Stimulated activated CD8-positive, alpha-beta memory T cell treated with anti-CD3 and anti-CD28 coated beads, Interleukin-7, amount 100 ng/mL, for 1 hour (primary cell): ENCODE measurements at regions not wholly inside any gene's neighbourhood (a gene's known extent, or its start where the extent isn't known, plus 50 kb on each side); places are given as distances from the start of the nearest gene placed in this dataset.
"Not testable (repeated sequence)": the region's sequence is repeated elsewhere in the genome, so short reads cannot be mapped to it uniquely, and the experiment has no call there.

Experiments used
- DNase-seq, 2 donors: peaks; one replicate each; pipeline ENCODE4 v3.0.0-alpha.2; 2020; ENCODE audit warnings: low read depth in 2 of 2

DNA sequence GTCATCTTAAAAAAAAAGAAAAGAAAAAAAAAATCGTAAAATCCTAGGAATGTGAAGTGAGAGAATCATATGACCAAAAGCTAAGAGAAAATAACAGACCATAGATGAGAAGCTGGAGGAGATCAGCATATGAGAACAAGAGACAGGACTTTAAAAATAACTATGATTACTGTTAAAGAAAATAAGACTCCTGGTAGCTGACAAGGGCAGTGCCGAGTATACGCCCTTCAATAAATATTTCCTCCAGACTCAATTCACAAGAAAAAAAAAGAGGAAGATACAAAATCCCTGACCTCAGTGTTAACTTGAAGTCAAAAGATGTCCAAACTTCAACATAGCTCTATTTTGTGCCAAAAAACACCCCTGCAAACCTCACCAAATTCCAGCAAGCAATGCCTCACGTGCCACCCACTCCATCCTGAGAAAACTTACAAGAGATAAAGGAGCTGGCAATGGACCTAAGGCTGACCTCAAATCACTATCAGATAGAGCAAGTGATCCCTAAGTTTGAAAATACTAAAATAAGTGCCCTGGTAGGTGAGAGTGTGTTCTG is 817.2 kb downstream of the SOCS6 start:
- no peak for DNase-seq

DNA sequence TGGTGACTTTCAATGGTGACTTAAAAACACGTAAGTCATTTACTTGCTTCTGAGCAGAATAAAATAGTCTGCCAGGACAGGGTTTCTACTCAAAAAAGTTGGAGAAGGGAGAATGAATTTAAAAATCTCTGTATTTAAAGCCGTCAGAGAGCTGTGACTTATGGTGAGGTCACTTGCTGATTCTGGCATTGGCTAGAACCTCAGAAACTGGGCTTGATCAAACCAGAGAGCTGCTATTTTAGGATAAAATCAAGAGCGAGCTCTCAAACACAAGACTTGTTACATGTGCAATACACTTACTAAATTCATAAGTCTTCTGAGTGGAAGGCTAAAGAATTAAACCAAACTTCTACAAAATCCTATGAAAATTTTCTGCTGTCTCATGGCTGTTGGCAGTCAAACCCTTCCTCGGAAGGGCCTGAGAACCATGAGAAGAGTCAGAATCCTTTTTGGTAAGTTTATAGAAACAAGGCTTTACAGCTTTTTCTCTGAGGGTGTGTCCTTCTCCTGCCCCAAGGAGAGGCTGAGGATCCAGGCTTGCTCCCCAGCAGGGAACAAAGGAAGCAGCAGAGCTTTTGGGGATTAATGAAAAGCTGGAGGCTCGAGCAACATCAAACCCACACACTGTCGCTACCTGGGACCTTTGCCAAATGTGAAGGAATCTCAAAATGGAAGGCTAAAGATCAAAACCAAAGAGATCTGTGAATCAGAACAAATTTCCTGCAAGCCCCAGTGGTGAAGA is 816.4 kb downstream of the SOCS6 start:
- DNase-seq = no peak

DNA sequence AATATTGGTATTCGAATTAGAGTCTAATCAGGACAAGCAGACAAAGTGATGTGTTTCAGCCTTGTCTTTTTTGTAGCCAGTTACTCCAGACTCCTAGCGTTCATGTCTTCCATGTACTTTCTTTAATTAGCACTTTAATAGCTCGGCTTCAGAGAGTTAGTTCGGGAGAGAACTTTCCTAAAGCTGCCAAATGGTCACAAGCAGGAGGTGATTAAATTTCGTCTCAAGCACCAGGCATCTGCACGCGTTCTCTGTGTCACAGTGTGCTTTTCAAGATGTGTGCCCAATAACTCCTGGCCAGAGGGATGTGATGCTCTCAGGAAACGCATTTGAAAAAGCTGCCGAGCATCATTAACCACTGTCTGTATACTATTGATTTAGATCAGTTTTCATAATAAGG is 790.8 kb downstream of the SOCS6 start:
- DNase-seq = no peak

DNA sequence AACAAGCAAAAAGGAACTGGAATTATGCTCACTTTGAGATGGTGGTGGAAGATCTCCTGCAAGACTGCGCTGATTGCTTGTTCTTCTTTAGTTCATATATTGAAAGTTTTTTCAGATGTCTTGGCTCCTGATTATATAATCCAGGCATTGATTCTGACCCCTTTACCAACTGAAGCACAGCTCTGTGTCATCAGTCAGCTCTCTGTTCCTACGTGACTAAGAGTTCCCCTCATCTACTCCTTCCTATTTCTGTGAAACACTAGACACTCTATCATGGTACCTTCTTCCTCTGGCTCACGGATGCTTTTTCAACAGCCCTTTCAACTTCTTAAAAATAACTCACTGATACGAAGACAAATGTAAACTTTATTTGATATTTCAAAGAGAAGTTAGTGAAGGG is 788.6 kb downstream of the SOCS6 start:
- DNase-seq = no peak

DNA sequence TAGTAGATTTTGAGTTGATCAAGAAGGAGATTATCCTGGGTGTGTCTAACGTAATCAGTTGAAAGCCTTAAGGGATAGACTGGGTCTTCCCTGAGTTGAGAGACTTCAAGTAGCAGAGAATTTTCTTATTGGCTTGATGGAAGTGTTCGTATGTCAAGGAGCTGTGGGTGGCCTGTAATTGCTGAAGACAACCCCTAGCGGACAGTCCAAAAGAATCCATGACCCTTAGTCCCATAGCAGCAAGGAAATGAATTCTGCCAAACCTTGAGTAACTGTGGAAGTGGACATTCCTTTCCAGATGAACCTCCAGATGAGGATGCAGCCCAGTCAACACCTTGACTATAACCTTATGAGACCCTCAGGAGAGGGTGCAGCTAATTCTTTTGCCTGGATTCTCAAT is 786.3 kb downstream of the SOCS6 start:
- DNase-seq = no peak

DNA sequence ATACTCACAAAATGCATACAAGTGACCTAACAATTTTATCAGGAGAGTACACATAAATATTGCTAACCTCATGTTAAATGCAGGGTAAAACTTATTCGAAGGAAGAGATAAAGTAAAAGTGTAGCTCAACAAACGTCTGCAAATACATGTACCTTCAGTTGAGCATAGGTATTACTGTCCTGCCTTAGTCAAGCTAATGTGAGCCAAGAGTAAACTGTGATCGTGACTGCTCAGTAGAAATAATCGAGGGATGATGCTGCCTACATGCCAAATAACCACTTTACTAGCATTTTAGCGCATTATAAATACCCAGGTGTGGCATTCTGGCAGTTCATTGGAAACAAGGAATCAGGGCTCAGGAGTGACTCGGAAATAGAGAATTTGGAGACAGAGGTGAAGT is 779.5 kb downstream of the SOCS6 start:
- no peak for DNase-seq

DNA sequence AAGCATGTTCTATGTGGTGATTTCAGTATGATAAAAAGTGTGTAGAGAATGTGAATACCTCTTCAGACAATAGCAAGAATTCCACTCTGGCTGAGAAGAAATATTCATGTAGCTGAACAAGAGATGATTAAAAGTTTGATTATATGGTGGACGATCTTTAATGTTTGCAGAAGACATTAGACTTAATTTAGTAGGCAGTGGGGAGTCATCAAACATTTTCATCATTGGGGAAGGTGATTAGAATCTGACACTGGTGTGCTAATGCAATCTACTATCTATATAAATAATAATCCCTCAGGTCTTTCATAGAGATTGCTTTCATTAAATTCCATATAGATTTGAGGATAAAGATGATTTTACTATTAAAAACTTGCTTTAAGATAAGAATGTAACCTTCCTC is 761.0 kb downstream of the SOCS6 start:
- DNase-seq = no peak

DNA sequence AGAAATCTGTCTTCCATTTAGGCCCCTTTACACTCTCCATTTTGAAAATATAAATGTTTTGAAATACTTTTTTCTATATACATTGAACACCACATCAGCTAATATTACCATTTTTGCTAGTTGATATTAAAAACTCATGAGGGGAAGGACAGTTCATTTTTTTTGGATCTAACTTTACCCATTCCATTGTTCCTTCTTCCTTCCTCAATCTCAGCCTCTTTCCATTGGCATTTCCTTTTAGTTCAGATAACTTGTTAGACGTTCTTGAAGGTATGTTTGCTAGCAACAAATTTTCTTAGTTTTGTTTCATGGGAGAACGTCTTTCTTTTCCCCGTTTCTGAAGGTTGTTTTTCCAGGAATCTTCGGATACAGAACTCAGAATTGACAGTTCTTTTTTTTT is 759.0 kb downstream of the SOCS6 start:
- DNase-seq = no peak

DNA sequence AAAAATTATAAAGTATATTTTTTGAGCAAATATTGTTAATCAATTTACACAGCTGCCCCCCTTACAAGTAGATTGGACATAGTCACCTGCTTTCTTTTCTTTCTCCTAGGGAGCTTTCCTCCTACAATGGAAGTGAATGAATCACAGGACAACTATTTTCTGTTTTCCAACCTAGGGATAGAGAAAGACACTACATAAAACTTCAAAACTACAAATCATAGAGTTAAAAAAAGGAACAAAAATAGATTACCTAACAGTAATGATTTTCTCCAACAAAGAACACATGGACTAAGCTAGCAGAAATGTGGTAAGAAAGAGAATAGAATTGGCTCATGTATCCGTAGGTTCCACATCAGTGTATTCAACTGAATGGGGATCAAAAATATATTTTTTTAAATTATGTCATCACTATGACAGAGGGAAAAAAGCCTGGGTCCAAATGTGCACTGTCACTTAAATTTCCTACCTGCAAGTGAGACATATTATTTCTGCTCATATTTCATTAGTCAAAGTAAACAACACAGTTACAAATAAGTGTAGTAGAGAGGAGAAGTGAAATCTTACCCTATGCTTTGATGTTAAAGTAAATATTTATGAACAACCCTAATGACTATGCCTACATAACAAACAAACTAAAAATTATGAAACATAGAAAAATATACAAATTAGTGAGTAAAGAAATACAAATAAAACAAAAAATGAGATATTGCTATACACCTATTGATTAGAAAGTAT is 756.7 kb downstream of the SOCS6 start:
- DNase-seq = no peak

DNA sequence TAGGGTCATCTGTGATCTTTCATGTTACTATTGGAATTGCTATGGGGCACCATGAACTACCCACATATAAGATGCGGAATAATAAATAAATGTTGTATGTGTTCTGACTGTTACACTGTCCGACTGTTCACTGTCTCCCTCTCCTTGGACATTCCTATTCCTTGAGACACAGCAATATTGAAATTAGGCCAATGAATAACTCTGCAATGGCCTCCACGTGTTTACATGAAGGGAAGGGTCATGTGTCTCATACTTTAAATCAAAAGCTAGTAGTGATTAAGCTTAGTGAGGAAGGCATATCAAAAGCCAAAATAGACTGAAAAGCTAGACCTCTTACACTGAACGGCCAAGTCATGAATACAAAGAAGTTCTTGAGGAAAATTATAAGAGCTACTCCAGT is 751.3 kb downstream of the SOCS6 start:
- DNase-seq = no peak

DNA sequence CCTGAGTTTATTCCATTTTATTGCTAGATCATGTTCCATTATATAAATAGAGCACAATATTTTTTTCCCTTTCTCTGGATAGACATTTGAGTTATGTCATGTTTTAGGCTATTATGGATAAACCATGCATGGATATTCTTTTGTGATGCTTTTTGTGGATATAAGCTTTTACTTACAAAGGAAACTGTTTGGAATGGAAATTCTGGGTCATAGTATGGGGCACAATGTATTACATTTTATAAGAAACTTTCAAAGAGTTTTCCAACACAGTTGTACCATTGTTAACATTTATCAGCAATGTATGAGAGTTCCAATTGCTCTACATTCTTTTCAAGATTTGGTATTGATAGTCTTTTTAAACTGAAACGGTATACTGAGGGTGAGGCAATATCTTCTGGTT is 749.4 kb downstream of the SOCS6 start:
- no peak for DNase-seq

DNA sequence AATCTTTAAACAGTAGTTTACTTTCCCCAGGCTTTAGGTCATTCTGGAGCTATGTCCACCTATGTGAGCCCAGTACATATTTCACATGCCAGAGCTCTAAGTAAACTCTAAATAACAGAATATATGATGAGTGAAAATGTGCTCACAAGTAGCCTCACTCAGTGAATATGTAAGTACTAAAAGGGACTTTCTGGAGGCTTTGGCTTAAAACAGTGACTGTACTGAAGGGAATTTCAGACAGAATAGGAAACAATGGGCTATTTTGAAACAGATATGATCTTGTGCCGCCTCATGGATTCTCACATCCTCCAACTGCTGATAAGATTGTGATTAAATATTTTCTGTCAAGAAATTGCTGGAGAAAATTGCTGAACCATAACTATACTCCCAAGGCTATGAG is 747.9 kb downstream of the SOCS6 start:
- DNase-seq = no peak

DNA sequence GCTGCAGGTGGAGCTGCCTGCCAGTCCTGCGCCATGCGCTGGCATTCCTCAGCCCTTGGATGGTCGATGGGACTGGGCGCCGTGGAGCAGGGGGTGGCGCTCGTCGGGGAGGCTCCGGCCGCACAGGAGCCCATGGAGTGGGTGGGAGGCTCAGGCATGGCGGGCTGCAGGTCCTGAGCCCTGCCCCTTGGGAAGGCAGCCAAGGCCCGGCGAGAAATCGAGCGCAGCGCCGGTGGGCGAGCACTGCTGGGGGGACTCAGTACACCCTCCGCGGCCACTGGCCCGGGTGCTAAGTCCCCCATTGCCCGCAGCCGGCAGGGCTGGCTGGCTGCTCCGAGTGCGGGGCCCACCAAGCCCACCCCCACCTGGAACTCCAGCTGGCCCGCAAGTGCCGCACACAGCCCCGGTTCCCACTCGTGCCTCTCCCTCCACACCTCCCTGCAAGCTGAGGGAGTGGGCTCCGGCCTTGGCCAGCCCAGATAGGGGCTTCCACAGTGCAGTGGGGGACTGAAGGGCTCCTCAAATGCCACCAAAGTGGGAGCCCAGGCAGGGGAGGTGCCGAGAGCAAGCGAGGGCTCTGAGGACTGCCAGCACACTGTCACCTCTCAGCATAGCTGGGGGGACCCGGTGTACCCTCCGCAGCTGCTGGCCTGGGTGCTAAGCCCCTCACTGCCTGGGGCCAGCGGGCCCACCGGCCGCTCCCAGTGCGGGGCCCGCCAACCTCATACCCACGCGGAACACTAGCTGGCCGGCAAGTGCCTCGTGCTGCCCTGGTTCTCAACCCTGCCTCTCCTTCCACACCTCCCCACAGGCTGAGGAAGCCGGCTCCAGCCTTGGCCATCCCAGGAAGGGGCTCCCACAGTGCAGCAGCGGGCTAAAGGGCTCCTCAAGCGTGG is 742.7 kb downstream of the SOCS6 start:
- not testable (repeated sequence) for DNase-seq

DNA sequence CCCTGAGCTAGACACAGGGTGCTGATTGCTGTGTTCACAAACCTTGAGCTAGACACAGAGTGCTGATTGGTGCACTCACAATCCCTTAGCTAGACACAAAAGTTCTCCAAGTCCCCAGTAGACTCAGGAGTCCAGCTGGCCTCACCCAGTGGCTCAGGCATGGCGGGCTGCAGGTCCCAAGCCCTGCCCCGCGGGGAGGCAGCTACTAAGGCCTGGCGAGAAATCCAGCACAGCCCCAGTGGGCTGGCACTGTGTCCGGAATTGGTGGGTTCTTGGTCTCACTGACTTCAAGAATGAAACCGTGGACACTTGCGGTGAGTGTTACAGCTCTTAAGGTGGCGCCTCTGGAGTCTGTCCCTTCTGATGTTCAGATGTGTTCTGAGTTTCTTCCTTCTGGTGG is 741.2 kb downstream of the SOCS6 start:
- not testable (repeated sequence) for DNase-seq

DNA sequence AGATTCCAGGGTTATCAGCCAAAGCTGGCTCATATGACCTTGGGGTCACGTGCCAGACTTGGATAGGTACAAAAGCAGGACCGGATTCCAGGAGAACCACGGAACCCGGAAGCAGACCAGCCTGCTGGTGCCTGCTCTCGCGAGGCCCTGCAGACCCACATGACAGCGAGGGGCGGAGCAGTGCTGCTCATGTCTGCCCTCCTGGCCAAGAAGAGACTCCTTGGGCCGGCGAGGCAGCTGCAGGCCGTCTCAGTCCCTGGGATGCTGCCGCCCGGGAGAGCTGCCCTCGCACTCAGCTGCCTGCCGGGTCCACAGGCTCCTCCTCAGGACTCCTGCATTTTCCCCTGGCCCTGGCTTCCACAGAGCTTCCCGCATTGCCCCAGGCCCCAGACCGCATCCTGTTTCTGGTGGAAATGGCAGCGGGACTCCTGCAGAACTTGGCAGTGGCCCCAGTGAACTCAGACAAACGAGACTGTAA is 739.5 kb downstream of the SOCS6 start:
- no peak for DNase-seq

DNA sequence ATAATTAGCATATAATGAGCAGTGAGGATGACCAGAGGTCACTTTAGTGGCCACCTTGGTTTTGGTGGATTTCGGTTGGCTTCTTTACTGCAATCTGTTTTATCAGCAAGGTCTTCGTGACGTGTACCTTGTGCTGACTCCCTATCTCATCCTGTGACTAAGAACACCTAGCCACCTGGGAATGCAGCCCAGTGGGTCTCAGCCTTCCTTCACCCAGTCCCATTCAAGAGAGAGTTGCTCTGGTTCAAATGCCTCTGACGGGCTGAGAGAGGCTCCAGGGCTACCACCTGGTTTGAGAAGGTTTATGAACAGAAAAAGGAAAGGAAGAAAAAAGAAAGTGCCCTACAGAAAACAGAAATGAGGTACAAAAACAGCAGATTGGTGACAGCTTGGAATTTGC is 738.7 kb downstream of the SOCS6 start:
- no peak for DNase-seq

DNA sequence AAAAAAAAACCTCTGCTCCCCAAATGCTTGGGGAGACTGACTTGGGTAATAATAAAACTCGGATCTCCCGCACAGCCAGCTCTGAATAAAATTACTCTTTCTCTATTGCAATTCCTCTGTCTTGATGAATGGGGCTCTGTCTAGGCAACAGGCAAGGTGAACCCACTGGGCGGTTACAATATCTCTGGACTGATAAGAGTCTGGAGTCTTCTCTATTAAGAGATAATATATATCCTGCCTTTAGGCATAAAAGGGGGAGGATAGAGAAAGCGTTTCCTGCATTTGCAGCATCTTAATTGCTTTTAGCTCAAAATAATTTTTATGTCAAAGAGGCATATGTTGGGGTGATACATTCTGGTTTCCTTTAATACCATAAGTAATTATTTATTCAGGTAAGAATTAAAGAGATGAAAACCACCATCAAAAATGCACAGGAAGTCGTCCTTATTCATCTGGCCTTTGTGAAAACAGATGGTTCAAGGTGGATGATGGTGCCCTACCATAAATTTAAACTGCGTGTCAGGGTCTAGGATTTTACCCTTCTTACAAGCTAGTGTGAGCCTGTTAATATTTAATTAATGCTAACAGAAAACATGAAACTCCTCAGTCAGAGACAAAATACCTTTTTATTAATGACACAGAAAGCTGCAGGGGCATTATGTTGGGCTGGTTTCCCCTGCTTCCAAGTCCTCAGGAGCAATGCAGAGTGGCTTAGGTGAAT is 736.8 kb downstream of the SOCS6 start:
- no peak for DNase-seq

DNA sequence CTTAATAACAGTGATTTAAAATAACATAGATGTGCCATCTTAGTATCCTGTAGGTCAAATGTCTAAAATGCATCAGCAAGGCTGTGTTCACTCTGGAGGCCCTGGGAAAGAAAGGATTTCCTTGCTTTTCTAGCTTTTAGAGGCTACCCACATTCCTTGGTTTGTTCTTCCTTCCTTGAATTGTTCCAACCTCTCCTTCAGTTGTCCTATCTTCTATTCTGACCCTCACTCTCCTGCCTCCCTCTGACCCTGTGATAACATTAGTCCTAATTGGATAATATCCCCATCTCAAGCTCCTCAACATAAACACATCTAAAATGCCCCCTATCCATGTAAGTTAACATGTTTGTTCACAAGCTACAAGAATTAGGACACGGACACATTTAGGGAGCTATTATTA is 733.5 kb downstream of the SOCS6 start:
- no peak for DNase-seq

DNA sequence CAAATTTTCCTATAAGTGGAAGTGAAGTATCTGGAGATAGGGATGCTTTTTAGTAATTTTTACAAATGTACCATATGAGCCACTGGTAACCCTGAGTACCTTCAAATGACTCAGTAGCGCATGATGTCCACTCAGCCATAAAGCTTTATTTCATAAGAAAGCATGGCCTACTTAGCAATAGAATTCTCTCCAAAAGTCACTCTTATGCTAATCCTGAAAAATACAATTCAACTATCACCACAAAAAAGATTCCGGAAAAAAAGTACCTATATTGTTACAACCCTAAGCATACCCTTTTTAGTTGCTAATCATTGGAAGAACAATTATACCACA is 732.2 kb downstream of the SOCS6 start:
- DNase-seq = no peak

DNA sequence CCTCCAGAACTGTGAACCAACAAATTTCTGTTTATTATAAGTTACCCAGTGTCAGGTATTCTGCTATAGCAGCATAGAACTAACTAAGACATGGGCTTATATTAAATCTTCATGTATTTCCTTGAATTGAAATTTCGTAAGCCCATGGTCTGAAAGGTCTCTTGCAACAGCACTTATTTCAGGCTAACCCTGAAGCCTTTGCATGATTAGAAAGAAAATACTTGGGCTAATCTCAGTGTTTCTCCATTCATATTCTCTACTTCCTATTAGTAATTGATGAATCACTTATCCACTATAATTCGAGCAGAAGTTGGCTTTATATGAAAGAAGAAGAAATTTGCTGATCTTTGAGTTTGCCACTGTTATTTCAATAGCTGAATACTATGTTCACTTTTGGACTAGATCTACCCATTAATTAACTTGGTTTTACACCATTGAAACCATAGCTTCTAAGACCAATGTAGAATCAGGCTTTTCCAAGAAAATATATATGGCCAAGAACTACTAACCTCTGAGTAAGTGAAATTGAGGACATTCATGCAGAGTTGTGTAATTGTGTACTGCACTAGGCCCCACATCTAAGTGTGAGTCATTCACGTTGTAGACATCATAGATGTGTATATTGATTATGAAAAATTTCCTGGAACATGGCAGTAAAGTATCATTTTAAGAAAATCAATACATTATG is 731.6 kb downstream of the SOCS6 start:
- DNase-seq = no peak

DNA sequence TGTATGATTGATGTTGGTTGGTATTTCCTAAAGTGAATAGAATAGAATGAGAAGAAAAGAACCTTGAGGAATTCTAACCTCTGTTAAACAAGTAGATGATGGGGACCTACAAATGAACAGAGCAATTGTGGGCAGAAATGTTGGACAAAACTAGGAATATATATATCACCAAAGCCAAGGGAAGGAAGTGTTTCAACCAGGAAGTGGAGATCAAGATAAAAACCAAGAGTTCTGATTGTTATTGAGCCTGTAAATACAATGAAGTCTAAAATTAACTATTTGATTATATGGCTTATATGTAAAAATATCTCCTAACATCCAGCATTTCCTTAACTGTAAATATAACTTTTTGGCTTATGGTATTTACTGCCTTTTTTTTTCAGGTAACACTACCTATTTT is 730.0 kb downstream of the SOCS6 start:
- no peak for DNase-seq
